DND-41 (cell line): ENCODE measurements at regions not wholly inside any gene's neighbourhood (a gene's known extent, or its start where the extent isn't known, plus 50 kb on each side); places are given as distances from the start of the nearest gene placed in this dataset.
A peak's percentile ranks its signal among the peaks of the same experiment; 100 is the strongest.

ENCODE experiments used
- ATAC-seq: fragments of 200-7000 bp; cut with Tn5 transposase; 3 replicates; pipeline ENCODE4 v1.9.1; 2021; ENCODE audit warnings: low read depth; ENCODE audit not compliant: insufficient read depth
- DNase-seq: peaks from one replicate; pipeline ENCODE4 v3.0.0-alpha.2; 2020
- H2AFZ ChIP-seq: 2 replicates; pipeline ENCODE4 v1.6.0; 2012; ENCODE audit warnings: low read depth, low read length
- H3K27ac ChIP-seq: 2 replicates; pipeline ENCODE4 v1.5.1; 2012; ENCODE audit warnings: low read length, inconsistent platforms
- H3K27me3 ChIP-seq: fragments of 200-600 bp; sonication (generic); 2 replicates; pipeline ENCODE4 v1.6.0; 2012; ENCODE audit warnings: low read length, mild to moderate bottlenecking, inconsistent platforms; ENCODE audit not compliant: insufficient read depth, poor library complexity
- H3K36me3 ChIP-seq: 2 replicates; pipeline ENCODE4 v1.5.1; 2012; ENCODE audit warnings: low read length, inconsistent platforms; ENCODE audit not compliant: insufficient read depth
- H3K4me1 ChIP-seq: 2 replicates; pipeline ENCODE4 v1.5.1; 2012; ENCODE audit warnings: mild to moderate bottlenecking, low read length; ENCODE audit not compliant: insufficient read depth
- H3K4me2 ChIP-seq: 2 replicates; pipeline ENCODE4 v1.6.0; 2012; ENCODE audit warnings: mild to moderate bottlenecking, moderate library complexity, low read length, inconsistent platforms; ENCODE audit not compliant: insufficient read depth
- H3K4me3 ChIP-seq, 2 experiments: fragments of 200-600 bp in 1 of 2; shearing (Covaris generic) in 1 of 2; 2 replicates each; pipeline ENCODE4 v1.5.1; 2012 to 2016; ENCODE audit warnings: inconsistent platforms in 2 of 2, low read length in 2 of 2, mild to moderate bottlenecking in 2 of 2, low read depth in 1 of 2, moderate library complexity in 1 of 2
- H3K79me2 ChIP-seq: 2 replicates; pipeline ENCODE4 v1.6.0; 2012; ENCODE audit warnings: low read length, inconsistent platforms; ENCODE audit not compliant: insufficient read depth
- H3K9ac ChIP-seq: 2 replicates; pipeline ENCODE4 v1.6.0; 2012; ENCODE audit warnings: low read depth, mild to moderate bottlenecking, inconsistent platforms, low read length, moderate library complexity
- H3K9me3 ChIP-seq: 2 replicates; pipeline ENCODE4 v1.5.1; 2012; ENCODE audit warnings: low read length, moderate library complexity, mild to moderate bottlenecking, inconsistent platforms; ENCODE audit not compliant: insufficient read depth, severe bottlenecking
- H4K20me1 ChIP-seq: 2 replicates; pipeline ENCODE4 v1.6.0; 2012; ENCODE audit warnings: low read length; ENCODE audit not compliant: insufficient read depth
- CTCF ChIP-seq: IDR thresholded peaks from 2 replicates; pipeline ENCODE4 v1.5.1; 2012; ENCODE audit warnings: borderline replicate concordance, low read length, moderate library complexity, mild to moderate bottlenecking; ENCODE audit not compliant: poor library complexity, severe bottlenecking; ENCODE audit errors: extremely low read depth
- EZH2 ChIP-seq: IDR thresholded peaks from 3 replicates; pipeline ENCODE4 v1.6.1; 2012; ENCODE audit warnings: borderline replicate concordance, low read depth, mild to moderate bottlenecking, moderate library complexity, low read length, inconsistent platforms; ENCODE audit not compliant: severe bottlenecking

GRCh38 chr5:100641833-100642232 is 106.7 kb downstream of the FAM174A start:
- H3K27ac ChIP-seq = no peak overlapping the region
- peaks cover 8% of the 10 kb centered on the region for H3K4me1 ChIP-seq
- DNase-seq = no peak
- no peaks in the 10 kb centered on the region for H3K27me3 ChIP-seq
- H3K79me2 ChIP-seq = no peaks in the 10 kb centered on the region
- no peaks in the 10 kb centered on the region for H3K9me3 ChIP-seq
- no peaks in the 10 kb centered on the region for H4K20me1 ChIP-seq
- no peak overlapping the region for H3K4me3 ChIP-seq
- no peak overlapping the region for H3K9ac ChIP-seq
- no peak for ATAC-seq
- TF ChIP-seq EZH2 (no peak), CTCF (no peak)
- H3K36me3 ChIP-seq = no peaks in the 10 kb centered on the region
- H3K4me2 ChIP-seq = no peak overlapping the region
- peak overlapping the region; percentile 27; the same call in 1 of the 2 replicates for H2AFZ ChIP-seq

DNA sequence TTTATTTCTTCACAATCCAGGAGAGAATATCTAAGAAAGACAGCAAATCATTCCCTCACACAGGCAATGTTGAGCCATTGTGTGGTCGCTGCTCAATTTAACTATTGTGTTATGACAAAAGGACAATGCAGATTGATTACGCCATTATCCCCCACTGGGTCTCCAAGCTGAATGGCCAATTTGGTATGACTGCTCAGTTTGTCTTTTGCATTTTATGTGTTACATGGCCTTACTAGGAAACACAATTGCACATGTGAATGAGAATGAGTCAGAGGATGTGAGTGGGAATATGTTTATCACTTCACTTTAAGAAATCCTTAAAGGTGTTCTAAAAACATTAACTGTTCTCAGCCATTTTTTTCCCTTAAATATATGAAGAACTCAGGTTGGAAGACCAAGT is 108.3 kb downstream of the FAM174A start:
- no peak for ATAC-seq
- H3K4me3 ChIP-seq = no peak overlapping the region
- no peaks in the 10 kb centered on the region for H3K36me3 ChIP-seq
- peaks cover 25% of the 10 kb centered on the region for H3K4me1 ChIP-seq
- H3K27ac ChIP-seq = no peak overlapping the region
- no peaks in the 10 kb centered on the region for H3K79me2 ChIP-seq
- no peak for DNase-seq
- H3K4me2 ChIP-seq = no peak overlapping the region
- no peaks in the 10 kb centered on the region for H3K27me3 ChIP-seq
- no peak overlapping the region for H2AFZ ChIP-seq
- TF ChIP-seq EZH2 (no peak), CTCF (no peak)
- H3K9me3 ChIP-seq = no peaks in the 10 kb centered on the region
- H4K20me1 ChIP-seq = no peaks in the 10 kb centered on the region
- no peak overlapping the region for H3K9ac ChIP-seq

- TF ChIP-seq CTCF (no peak), EZH2 (no peak)
- Histone ChIP-seq H3K36me3 (no peaks in the 10 kb centered on the region), H3K9ac (no peak overlapping the region), H3K27me3 (no peaks in the 10 kb centered on the region), H3K9me3 (no peaks in the 10 kb centered on the region), H3K79me2 (no peaks in the 10 kb centered on the region), H3K4me3 (no peak overlapping the region), H2AFZ (no peak overlapping the region), H3K4me1 (peaks cover 27% of the 10 kb centered on the region), H3K4me2 (no peak overlapping the region), H4K20me1 (no peaks in the 10 kb centered on the region), H3K27ac (no peak overlapping the region)
- no peak for ATAC-seq
- no peak for DNase-seq
Observed at GRCh38 chr5:100644185-100644584, 109.0 kb downstream of the FAM174A start.

DNA sequence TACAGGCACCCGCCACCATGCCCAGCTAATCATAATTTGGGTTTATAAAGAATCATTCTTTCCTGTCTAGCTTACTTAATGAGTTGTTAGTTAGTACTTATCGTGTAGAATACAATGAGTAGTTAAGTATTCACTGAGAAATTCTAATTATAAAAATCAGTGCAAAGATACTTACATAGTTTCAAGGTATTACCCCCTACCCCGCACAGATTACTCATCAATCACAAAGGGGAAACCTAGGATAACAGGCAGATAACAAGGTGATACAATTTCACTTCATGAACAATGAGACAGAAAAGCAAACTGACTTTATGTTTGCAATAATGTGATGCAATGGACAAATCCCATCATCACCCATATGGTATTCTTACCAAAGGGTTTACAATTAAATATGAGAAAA is 109.6 kb downstream of the FAM174A start:
- ATAC-seq (no peak), DNase-seq (no peak)
- no peak overlapping the region for H3K9ac ChIP-seq
- H3K27me3 ChIP-seq = no peaks in the 10 kb centered on the region
- no peaks in the 10 kb centered on the region for H3K9me3 ChIP-seq
- no peaks in the 10 kb centered on the region for H3K79me2 ChIP-seq
- H3K4me2 ChIP-seq = no peak overlapping the region
- TF ChIP-seq CTCF (no peak), EZH2 (no peak)
- no peaks in the 10 kb centered on the region for H4K20me1 ChIP-seq
- H2AFZ ChIP-seq = no peak overlapping the region
- no peaks in the 10 kb centered on the region for H3K36me3 ChIP-seq
- no peak overlapping the region for H3K27ac ChIP-seq
- peaks cover 27% of the 10 kb centered on the region for H3K4me1 ChIP-seq
- H3K4me3 ChIP-seq = no peak overlapping the region
